ENCODE measurements at regions not wholly inside any gene's neighbourhood (a gene's known extent, or its start where the extent isn't known, plus 50 kb on each side); places are given as distances from the start of the nearest gene placed in this dataset.

DNA sequence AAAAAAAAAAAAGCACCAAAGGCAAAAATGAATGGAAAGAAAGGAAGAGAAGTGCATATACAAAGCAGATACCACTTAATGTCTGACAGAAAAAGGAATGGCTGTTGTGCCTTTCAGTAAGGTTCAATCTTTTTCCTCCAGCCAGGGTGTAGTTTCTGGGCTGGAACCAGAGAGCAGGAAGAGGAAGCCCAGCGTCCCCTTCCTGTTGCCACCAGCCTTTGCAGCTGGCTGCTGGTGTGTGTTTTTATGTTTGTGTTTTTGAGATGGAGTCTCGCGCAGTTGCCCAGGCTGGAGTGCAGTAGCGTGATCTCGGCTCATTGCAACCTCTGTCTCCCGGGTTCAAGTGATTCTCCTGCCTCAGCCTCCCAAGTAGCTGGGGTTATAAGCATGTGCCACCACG lies 64.6 kb upstream of the LTA4H start:
- Histone ChIP-seq H2AFZ (ENCODE audit: low read length) (no peak overlapping the region), H3K4me2 (ENCODE audit: low read depth, low read length) (no peak overlapping the region), H3K27me3 (ENCODE audit: control insufficient read depth in 1 of 2, insufficient read depth in 2 of 2, low read length in 2 of 2) (peaks cover 2 to 5% of the 10 kb centered on the region in 2 experiments; a peak in 3 of 5 replicates), H3K9ac (ENCODE audit: insufficient read depth, low read depth, low read length) (no peak overlapping the region), H3K4me1 (ENCODE audit: insufficient read depth, low read length) (no peaks in the 10 kb centered on the region), H3K4me3 (replicated peaks in 1 of 3; ENCODE audit: insufficient read depth in 1 of 3, low read depth in 2 of 3, low read length in 3 of 3) (no peak overlapping the region), H4K20me1 (ENCODE audit: insufficient read depth, low read length) (no peaks in the 10 kb centered on the region), H3K36me3 (replicated peaks in 1 of 2; ENCODE audit: control insufficient read depth in 1 of 2, insufficient read depth in 2 of 2, low read length in 2 of 2) (no peaks in the 10 kb centered on the region), H3K79me2 (ENCODE audit: insufficient read depth, low read length) (no peaks in the 10 kb centered on the region), H3K27ac (ENCODE audit: extremely low read length, insufficient read depth, low read length) (no peak overlapping the region), H3K9me3 (ENCODE audit: low read length) (no peaks in the 10 kb centered on the region)
- no peak for ATAC-seq
- in situ Hi-C loops (cut with HindIII; ENCODE audit: extremely low pct_ligation_motif_present, low pct_unique_long_range_greater_than_20kb), result no loop called here
- DNase-seq (ENCODE audit: low spot score), result no peak
- no TSS peak for BruUV-seq (replicated peaks)
- FAIRE-seq, result no peak
- WGBS (ENCODE audit: low lambda C conversion rate), result 44% methylated on average over 5 of the region's 7 CpGs
- ChIA-PET POLR2A (no interaction called here), CTCF (ENCODE audit: low intra/inter-chr PET ratio, low total read pairs) (no interaction called here)
- intact Hi-C loops (cut with micrococcal nuclease; ENCODE audit: unreplicated experiment), result no loop called here
- TF ChIP-seq, protein P1, sequence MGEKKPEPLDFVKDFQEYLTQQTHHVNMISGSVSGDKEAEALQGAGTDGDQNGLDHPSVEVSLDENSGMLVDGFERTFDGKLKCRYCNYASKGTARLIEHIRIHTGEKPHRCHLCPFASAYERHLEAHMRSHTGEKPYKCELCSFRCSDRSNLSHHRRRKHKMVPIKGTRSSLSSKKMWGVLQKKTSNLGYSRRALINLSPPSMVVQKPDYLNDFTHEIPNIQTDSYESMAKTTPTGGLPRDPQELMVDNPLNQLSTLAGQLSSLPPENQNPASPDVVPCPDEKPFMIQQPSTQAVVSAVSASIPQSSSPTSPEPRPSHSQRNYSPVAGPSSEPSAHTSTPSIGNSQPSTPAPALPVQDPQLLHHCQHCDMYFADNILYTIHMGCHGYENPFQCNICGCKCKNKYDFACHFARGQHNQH (CRISPR knock-in tag; IDR thresholded peaks at IDR 0.05), result no peak
- TF ChIP-seq SNAPC2 (CRISPR knock-in tag; IDR thresholded peaks at IDR 0.05) (no peak), ZNF652 (CRISPR knock-in tag; IDR thresholded peaks at IDR 0.05; ENCODE audit: borderline replicate concordance, low read depth) (no peak), ZNF788 (CRISPR knock-in tag; IDR thresholded peaks at IDR 0.05; ENCODE audit: borderline replicate concordance) (no peak), ZNF484 (CRISPR knock-in tag; IDR thresholded peaks at IDR 0.05; ENCODE audit: borderline replicate concordance, low read depth) (no peak), HIVEP1 (CRISPR knock-in tag; IDR thresholded peaks at IDR 0.05) (no peak), ZNF777 (CRISPR knock-in tag; IDR thresholded peaks at IDR 0.05) (no peak), HDAC6 (IDR thresholded peaks at IDR 0.05; ENCODE audit: low read depth, low read length) (no peak), ELF1 (CRISPR knock-in tag; IDR thresholded peaks at IDR 0.05) (no peak), NFKB2 (CRISPR knock-in tag; IDR thresholded peaks at IDR 0.05; ENCODE audit: borderline replicate concordance) (no peak)
- TF ChIP-seq, protein P2, sequence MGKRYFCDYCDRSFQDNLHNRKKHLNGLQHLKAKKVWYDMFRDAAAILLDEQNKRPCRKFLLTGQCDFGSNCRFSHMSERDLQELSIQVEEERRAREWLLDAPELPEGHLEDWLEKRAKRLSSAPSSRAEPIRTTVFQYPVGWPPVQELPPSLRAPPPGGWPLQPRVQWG (CRISPR knock-in tag; IDR thresholded peaks at IDR 0.05; ENCODE audit: borderline replicate concordance, low read depth), result no peak
- TF ChIP-seq, protein P3, sequence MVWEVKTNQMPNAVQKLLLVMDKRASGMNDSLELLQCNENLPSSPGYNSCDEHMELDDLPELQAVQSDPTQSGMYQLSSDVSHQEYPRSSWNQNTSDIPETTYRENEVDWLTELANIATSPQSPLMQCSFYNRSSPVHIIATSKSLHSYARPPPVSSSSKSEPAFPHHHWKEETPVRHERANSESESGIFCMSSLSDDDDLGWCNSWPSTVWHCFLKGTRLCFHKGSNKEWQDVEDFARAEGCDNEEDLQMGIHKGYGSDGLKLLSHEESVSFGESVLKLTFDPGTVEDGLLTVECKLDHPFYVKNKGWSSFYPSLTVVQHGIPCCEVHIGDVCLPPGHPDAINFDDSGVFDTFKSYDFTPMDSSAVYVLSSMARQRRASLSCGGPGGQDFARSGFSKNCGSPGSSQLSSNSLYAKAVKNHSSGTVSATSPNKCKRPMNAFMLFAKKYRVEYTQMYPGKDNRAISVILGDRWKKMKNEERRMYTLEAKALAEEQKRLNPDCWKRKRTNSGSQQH (CRISPR knock-in tag; IDR thresholded peaks at IDR 0.05; ENCODE audit: low read depth), result no peak
- TF ChIP-seq, protein P4, sequence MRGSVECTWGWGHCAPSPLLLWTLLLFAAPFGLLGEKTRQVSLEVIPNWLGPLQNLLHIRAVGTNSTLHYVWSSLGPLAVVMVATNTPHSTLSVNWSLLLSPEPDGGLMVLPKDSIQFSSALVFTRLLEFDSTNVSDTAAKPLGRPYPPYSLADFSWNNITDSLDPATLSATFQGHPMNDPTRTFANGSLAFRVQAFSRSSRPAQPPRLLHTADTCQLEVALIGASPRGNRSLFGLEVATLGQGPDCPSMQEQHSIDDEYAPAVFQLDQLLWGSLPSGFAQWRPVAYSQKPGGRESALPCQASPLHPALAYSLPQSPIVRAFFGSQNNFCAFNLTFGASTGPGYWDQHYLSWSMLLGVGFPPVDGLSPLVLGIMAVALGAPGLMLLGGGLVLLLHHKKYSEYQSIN (CRISPR knock-in tag; IDR thresholded peaks at IDR 0.05; ENCODE audit: borderline replicate concordance), result no peak

Data from HepG2 (cell line).